HCT116 (cell line): ENCODE measurements at regions not wholly inside any gene's neighbourhood (a gene's known extent, or its start where the extent isn't known, plus 50 kb on each side); places are given as distances from the start of the nearest gene placed in this dataset.
A peak's percentile ranks its signal among the peaks of the same experiment; 100 is the strongest.

Experiments
- ATAC-seq: fragments of 200-7000 bp; cut with Tn5 transposase; 2 replicates; pipeline ENCODE4 v1.9.1; 2020; ENCODE audit warnings: mild to moderate bottlenecking, moderate library complexity
- BruUV-seq: library from RNA; stranded (reverse); fragments of 400-500 nt; replicated peaks from 2 replicates; lab custom pipeline; 2021; lab: Mats Ljungman, UMichigan
- CTCF ChIA-PET: fragments of 300-600 bp; sonication (Branson Sonifier 250); formaldehyde crosslinking; loops from one replicate; lab custom pipeline; 2021; ENCODE audit warnings: antibody characterized with exemption; lab: Charles Lee
- POLR2A ChIA-PET: fragments of 300-600, 350-600 bp; sonication (Branson Sonifier 250); formaldehyde crosslinking; loops from one replicate; lab custom pipeline; 2021; ENCODE audit warnings: antibody characterized with exemption; lab: Charles Lee
- RAD21 ChIA-PET, 2 experiments: fragments of 300-600 bp; sonication (Branson Sonifier 250); formaldehyde crosslinking; loops; one replicate each; lab custom pipeline; 2023; ENCODE audit warnings: low total read pairs in 2 of 2; ENCODE audit not compliant: uncharacterized antibody in 2 of 2, unreplicated experiment in 2 of 2, low non-redundant PET in 1 of 2; lab: Charles Lee
- DNase-seq: peaks from one replicate; pipeline ENCODE4 v3.0.0-alpha.2; 2010; ENCODE audit warnings: low read depth, low spot score
- H2AFZ ChIP-seq: fragments of 200-600 bp; shearing (Covaris generic), sonication (generic); 2 replicates; pipeline ENCODE4 v1.6.1; 2017; ENCODE audit warnings: low read depth, mixed run types, mixed read lengths, antibody characterized with exemption, low read length; ENCODE audit not compliant: poor library complexity, severe bottlenecking
- H3K27ac ChIP-seq: 2 replicates; pipeline ENCODE4 v1.5.1; 2012; ENCODE audit warnings: low read depth, low read length
- H3K27me3 ChIP-seq: fragments of 200-600 bp; sonication (generic); 2 replicates; pipeline ENCODE4 v1.6.1; 2016; ENCODE audit warnings: mixed run types, low read length, mixed read lengths; ENCODE audit not compliant: insufficient read depth
- H3K36me3 ChIP-seq, 2 experiments: fragments of 200-500 bp in 1 of 2; fragments of 200-600 bp in 1 of 2; sonication (Bioruptor generic) in 1 of 2; sonication (generic) in 1 of 2; 2 replicates each; pipeline versions ENCODE4 v1.5.1 to v1.6.1; 2014 to 2016; ENCODE audit warnings: low read length in 2 of 2, inconsistent platforms in 1 of 2, mixed read lengths in 1 of 2, mixed run types in 1 of 2; ENCODE audit not compliant: insufficient read depth in 2 of 2, control insufficient read depth in 1 of 2
- H3K4me1 ChIP-seq, 2 experiments: fragments of 200-600 bp in 1 of 2; sonication (generic) in 1 of 2; 2 replicates each; pipeline versions ENCODE4 v1.5.1 to v1.6.1; 2012 to 2017; ENCODE audit warnings: low read length in 2 of 2, inconsistent platforms in 1 of 2, mild to moderate bottlenecking in 1 of 2, mixed read lengths in 1 of 2, mixed run types in 1 of 2, moderate library complexity in 1 of 2; ENCODE audit not compliant: insufficient read depth in 2 of 2, control insufficient read depth in 1 of 2
- H3K4me2 ChIP-seq: fragments of 200-600 bp; sonication (generic); 2 replicates; pipeline ENCODE4 v1.6.1; 2017; ENCODE audit warnings: mixed run types, low read length, mixed read lengths
- H3K4me3 ChIP-seq, 2 experiments: fragments of 200-600 bp in 1 of 2; sonication (generic) in 1 of 2; replicated peaks in 1 of 2; 2 replicates each; pipeline ENCODE4 v1.5.1; 2011 to 2016; ENCODE audit warnings: low read length in 2 of 2, control low read depth in 1 of 2, low read depth in 1 of 2, mild to moderate bottlenecking in 1 of 2, mixed read lengths in 1 of 2, mixed run types in 1 of 2
- H3K79me2 ChIP-seq: fragments of 200-600 bp; sonication (generic); 2 replicates; pipeline ENCODE4 v1.6.1; 2017; ENCODE audit warnings: mild to moderate bottlenecking, mixed run types, low read length, moderate library complexity, mixed read lengths; ENCODE audit not compliant: insufficient read depth
- H3K9ac ChIP-seq: fragments of 200-600 bp; sonication (generic); 2 replicates; pipeline ENCODE4 v1.6.1; 2016; ENCODE audit warnings: low read length, mixed read lengths
- H3K9me2 ChIP-seq: fragments of 200-600 bp; sonication (generic), shearing (Covaris generic); 2 replicates; pipeline ENCODE4 v1.6.1; 2017; ENCODE audit warnings: mixed run types, mild to moderate bottlenecking, moderate library complexity; ENCODE audit not compliant: insufficient read depth
- H3K9me3 ChIP-seq, 2 experiments: fragments of 200-500 bp in 1 of 2; fragments of 200-600 bp in 1 of 2; sonication (Bioruptor generic) in 1 of 2; sonication (generic) in 1 of 2; 2 replicates each; pipeline ENCODE4 v1.6.1; 2014 to 2017; ENCODE audit warnings: low read length in 2 of 2, mixed read lengths in 2 of 2, inconsistent platforms in 1 of 2, low read depth in 1 of 2, mild to moderate bottlenecking in 1 of 2, mixed run types in 1 of 2, moderate library complexity in 1 of 2; ENCODE audit not compliant: control insufficient read depth in 1 of 2, insufficient read depth in 1 of 2
- H4K20me1 ChIP-seq: fragments of 200-600 bp; sonication (generic), shearing (Covaris generic); 2 replicates; pipeline ENCODE4 v1.6.1; 2017; ENCODE audit warnings: mixed run types, mild to moderate bottlenecking, moderate library complexity; ENCODE audit not compliant: insufficient read depth
- ATF3 ChIP-seq: IDR thresholded peaks from 2 replicates; pipeline ENCODE4 v1.6.1; 2012
- CTCF ChIP-seq, 3 experiments: fragments of 200-600 bp in 1 of 3; sonication (generic) in 1 of 3; IDR thresholded peaks in 2 of 3; conservative IDR thresholded peaks in 1 of 3; 2 replicates each; pipeline ENCODE4 v1.5.1; 2012 to 2017; ENCODE audit warnings: low read depth in 2 of 3, low read length in 2 of 3, antibody characterized with exemption in 1 of 3, borderline replicate concordance in 1 of 3, control low read depth in 1 of 3, mild to moderate bottlenecking in 1 of 3, mixed read lengths in 1 of 3, mixed run types in 1 of 3, moderate library complexity in 1 of 3; ENCODE audit not compliant: insufficient read depth in 1 of 3
- EGR1 ChIP-seq: IDR thresholded peaks from 2 replicates; pipeline ENCODE4 v1.6.1; 2012; ENCODE audit warnings: low read depth
- POLR2A ChIP-seq: IDR thresholded peaks from 2 replicates; pipeline ENCODE4 v1.7.0; 2011; ENCODE audit warnings: borderline replicate concordance; ENCODE audit not compliant: insufficient read depth, insufficient read length; ENCODE audit errors: extremely low read depth
- POLR2AphosphoS5 ChIP-seq: IDR thresholded peaks from 2 replicates; pipeline ENCODE4 v1.6.1; 2011; ENCODE audit warnings: mild to moderate bottlenecking, low read depth, low read length, moderate library complexity
- RAD21 ChIP-seq: IDR thresholded peaks from 2 replicates; pipeline ENCODE4 v1.6.1; 2012; ENCODE audit warnings: low read depth, mild to moderate bottlenecking
- SIN3A ChIP-seq: IDR thresholded peaks from 2 replicates; pipeline ENCODE4 v1.6.1; 2012; ENCODE audit warnings: low read depth
- YY1 ChIP-seq: IDR thresholded peaks from 2 replicates; pipeline ENCODE4 v1.6.1; 2011; ENCODE audit warnings: low read length, low read depth, moderate library complexity, mild to moderate bottlenecking; ENCODE audit not compliant: insufficient replicate concordance; ENCODE audit errors: extremely low read depth
- ZFX ChIP-seq: fragments of 450-650 bp; IDR thresholded peaks from 2 replicates; pipeline ENCODE4 v1.6.1; 2017
- intact Hi-C: fragments of 100-400 bp; cut with micrococcal nuclease; formaldehyde crosslinking; loops from 2 replicates; pipeline ENCODE4 v1.10.0; 2022

- H3K9ac ChIP-seq, result no peak overlapping the region
- ATAC-seq, result no peak
- H2AFZ ChIP-seq, result no peak overlapping the region
- no peaks in the 10 kb centered on the region for H3K27me3 ChIP-seq
- TF ChIP-seq EGR1 (no peak), POLR2A (no peak), ZFX (no peak), SIN3A (no peak), ATF3 (no peak), YY1 (no peak), RAD21 (no peak)
- H3K36me3 ChIP-seq, result no peaks in the 10 kb centered on the region
- CTCF ChIA-PET, result no interaction called here
- POLR2A ChIA-PET, result no interaction called here
- no peak overlapping the region for H3K27ac ChIP-seq
- no peaks in the 10 kb centered on the region for H3K79me2 ChIP-seq
- no peak for DNase-seq
- no peak overlapping the region for H3K4me3 ChIP-seq
- H3K9me3 ChIP-seq, result no peaks in the 10 kb centered on the region
- RAD21 ChIA-PET, result no interaction called here
- no peak overlapping the region for H3K4me2 ChIP-seq
- BruUV-seq, result no TSS peak
- intact Hi-C loops, result no loop called here
- no peaks in the 10 kb centered on the region for H4K20me1 ChIP-seq
- H3K9me2 ChIP-seq, result no peaks in the 10 kb centered on the region
- H3K4me1 ChIP-seq, result peaks cover 0 to 6% of the 10 kb centered on the region in 2 experiments; a peak in 1 of 4 replicates
Observed at GRCh38 chr6:169097381-169097959, 156.2 kb downstream of the THBS2 start.

GRCh38 chr6:169096388-169096787, 157.3 kb downstream of the THBS2 start:
- no peaks in the 10 kb centered on the region for H3K27me3 ChIP-seq
- no peak overlapping the region for H3K9ac ChIP-seq
- CTCF ChIA-PET, result no interaction called here
- no peaks in the 10 kb centered on the region for H3K9me3 ChIP-seq
- BruUV-seq, result no TSS peak
- H3K36me3 ChIP-seq, result no peaks in the 10 kb centered on the region
- H2AFZ ChIP-seq, result no peak overlapping the region
- no peak for TF ChIP-seq POLR2AphosphoS5
- TF ChIP-seq CTCF (IDR thresholded peaks at IDR 0.05 in 2 of 3, conservative IDR thresholded peaks at IDR 0.05 in 1 of 3; ENCODE audit: borderline replicate concordance in 1 of 3, insufficient read depth in 1 of 3, low read depth in 2 of 3, low read length in 2 of 3), result peak in 2 of 3 experiments; percentile 9 to 27; a peak in 1 of 6 replicates
- peak; percentile 13; the same call in 1 of the 2 replicates for TF ChIP-seq RAD21
- no peak overlapping the region for H3K4me3 ChIP-seq
- peak; percentile 52; the same call in 1 of the 2 replicates for ATAC-seq
- POLR2A ChIA-PET, result no interaction called here
- H3K4me1 ChIP-seq, result peaks cover 0 to 6% of the 10 kb centered on the region in 2 experiments; a peak in 1 of 4 replicates
- DNase-seq, result no peak
- H3K79me2 ChIP-seq, result no peaks in the 10 kb centered on the region
- H3K9me2 ChIP-seq, result no peaks in the 10 kb centered on the region
- H4K20me1 ChIP-seq, result no peaks in the 10 kb centered on the region
- RAD21 ChIA-PET, result no interaction called here
- no peak overlapping the region for H3K27ac ChIP-seq
- intact Hi-C loops, result no loop called here
- no peak overlapping the region for H3K4me2 ChIP-seq
